GM23248 (cell line): ENCODE measurements at regions not wholly inside any gene's neighbourhood (a gene's known extent, or its start where the extent isn't known, plus 50 kb on each side); places are given as distances from the start of the nearest gene placed in this dataset.

Experiments
- DNase-seq: peaks from one replicate; pipeline ENCODE4 v3.0.0-alpha.2; 2015
- H2AFZ ChIP-seq: fragments of 200-600 bp; sonication (generic); 2 replicates; pipeline ENCODE4 v1.6.1; 2016; ENCODE audit warnings: antibody characterized with exemption
- H3F3A ChIP-seq: fragments of 200-600 bp; sonication (generic); 2 replicates; pipeline ENCODE4 v1.6.1; 2016; ENCODE audit warnings: mild to moderate bottlenecking, antibody characterized with exemption, mixed run types; ENCODE audit not compliant: insufficient read depth
- H3K27ac ChIP-seq: fragments of 200-600 bp; sonication (generic); 2 replicates; pipeline ENCODE4 v1.5.1; 2016; ENCODE audit warnings: mild to moderate bottlenecking
- H3K27me3 ChIP-seq: fragments of 200-600 bp; sonication (generic); replicated peaks from 2 replicates; pipeline ENCODE4 v1.6.1; 2016; ENCODE audit warnings: mild to moderate bottlenecking; ENCODE audit not compliant: insufficient read depth
- H3K36me3 ChIP-seq: fragments of 200-600 bp; sonication (generic); 2 replicates; pipeline ENCODE4 v1.6.1; 2016; ENCODE audit warnings: low read depth, mild to moderate bottlenecking
- H3K4me1 ChIP-seq: fragments of 200-600 bp; sonication (generic); 2 replicates; pipeline ENCODE4 v1.6.1; 2016; ENCODE audit warnings: mild to moderate bottlenecking; ENCODE audit not compliant: insufficient read depth
- H3K4me2 ChIP-seq: fragments of 200-600 bp; sonication (generic); one replicate; pipeline ENCODE4 v1.6.1; 2016; ENCODE audit warnings: mild to moderate bottlenecking; ENCODE audit not compliant: unreplicated experiment
- H3K4me3 ChIP-seq: fragments of 200-600 bp; sonication (generic); 2 replicates; pipeline ENCODE4 v1.5.1; 2016; ENCODE audit warnings: mild to moderate bottlenecking
- H3K79me2 ChIP-seq: fragments of 200-600 bp; sonication (generic); 2 replicates; pipeline ENCODE4 v1.6.1; 2016; ENCODE audit warnings: mild to moderate bottlenecking; ENCODE audit not compliant: insufficient read depth
- H3K9ac ChIP-seq: fragments of 200-600 bp; sonication (generic); 2 replicates; pipeline ENCODE4 v1.6.1; 2016; ENCODE audit warnings: mild to moderate bottlenecking
- H3K9me2 ChIP-seq: fragments of 200-600 bp; sonication (generic); 2 replicates; pipeline ENCODE4 v1.6.1; 2016; ENCODE audit warnings: mixed run types, mild to moderate bottlenecking, moderate library complexity; ENCODE audit not compliant: insufficient read depth
- H3K9me3 ChIP-seq: fragments of 200-600 bp; sonication (generic); one replicate; pipeline ENCODE4 v1.6.1; 2017; ENCODE audit warnings: low read depth
- H4K20me1 ChIP-seq: fragments of 200-600 bp; sonication (generic); 2 replicates; pipeline ENCODE4 v1.6.0; 2016; ENCODE audit not compliant: insufficient read depth
- EZH2 ChIP-seq: fragments of 200-600 bp; sonication (generic); IDR thresholded peaks from 2 replicates; pipeline ENCODE4 v1.6.1; 2018; ENCODE audit warnings: antibody characterized with exemption, mild to moderate bottlenecking; ENCODE audit not compliant: insufficient read depth, poor library complexity, severe bottlenecking
- EZH2phosphoT487 ChIP-seq: fragments of 200-600 bp; sonication (generic); IDR thresholded peaks from 2 replicates; pipeline ENCODE4 v1.6.1; 2018; ENCODE audit warnings: antibody characterized with exemption, moderate library complexity, mild to moderate bottlenecking, low read depth; ENCODE audit not compliant: insufficient read depth
- WGBS, 2 experiments: methylation state at CpG; one replicate each; pipeline ENCODE4 v1.1.6; 2015 to 2017; ENCODE audit warnings: low lambda C conversion rate in 2 of 2, low coverage in 1 of 2; ENCODE audit errors: missing lambda C conversion rate in 2 of 2; 5-methylcytosine and 5-hydroxymethylcytosine counted together
- in situ Hi-C: fragments of 300-500 bp; cut with MboI; formaldehyde crosslinking; loops from 2 replicates; pipeline ENCODE4 v1.15.0; 2020

- Histone ChIP-seq H3K9me2 (no peaks in the 10 kb centered on the region), H3F3A (no peaks in the 10 kb centered on the region), H3K9ac (no peak overlapping the region), H3K27me3 (peaks cover 6% of the 10 kb centered on the region), H3K9me3 (no peaks in the 10 kb centered on the region), H2AFZ (no peak overlapping the region), H3K4me2 (no peak overlapping the region), H3K36me3 (no peaks in the 10 kb centered on the region), H4K20me1 (no peaks in the 10 kb centered on the region), H3K79me2 (no peaks in the 10 kb centered on the region), H3K4me1 (no peaks in the 10 kb centered on the region), H3K27ac (no peak overlapping the region), H3K4me3 (no peak overlapping the region)
- WGBS, 2 experiments, result 59% methylated on average over 9 of the region's 9 CpGs
- in situ Hi-C loops, result no loop called here
- TF ChIP-seq EZH2 (no peak), EZH2phosphoT487 (no peak)
- DNase-seq, result no peak
Observed at GRCh38 chr2:120406566-120406965, 60.6 kb downstream of the INHBB start.

GRCh38 chr2:120410487-120410886 lies 64.6 kb downstream of the INHBB start:
- Histone ChIP-seq H3F3A (no peaks in the 10 kb centered on the region), H2AFZ (no peak overlapping the region), H3K9me2 (no peaks in the 10 kb centered on the region), H3K36me3 (no peaks in the 10 kb centered on the region), H3K4me1 (no peaks in the 10 kb centered on the region), H4K20me1 (no peaks in the 10 kb centered on the region), H3K79me2 (no peaks in the 10 kb centered on the region), H3K4me3 (no peak overlapping the region), H3K9ac (no peak overlapping the region), H3K9me3 (no peaks in the 10 kb centered on the region), H3K4me2 (no peak overlapping the region), H3K27me3 (peaks cover 22% of the 10 kb centered on the region), H3K27ac (no peak overlapping the region)
- TF ChIP-seq EZH2, result no peak
- WGBS, 2 experiments, result 42 to 58% methylated on average over 3 of the region's 3 CpGs
- DNase-seq, result no peak
- in situ Hi-C loops, result no loop called here

- Histone ChIP-seq H3K4me2 (no peak overlapping the region), H3K9ac (no peak overlapping the region), H3K27ac (no peak overlapping the region), H3K9me3 (no peaks in the 10 kb centered on the region), H3K9me2 (no peaks in the 10 kb centered on the region), H2AFZ (no peak overlapping the region), H3K36me3 (no peaks in the 10 kb centered on the region), H3F3A (no peaks in the 10 kb centered on the region), H4K20me1 (no peaks in the 10 kb centered on the region), H3K4me1 (no peaks in the 10 kb centered on the region), H3K27me3 (peaks cover 33% of the 10 kb centered on the region), H3K79me2 (no peaks in the 10 kb centered on the region), H3K4me3 (no peak overlapping the region)
- in situ Hi-C loops, result no loop called here
- DNase-seq, result no peak
- TF ChIP-seq EZH2 (no peak), EZH2phosphoT487 (no peak)
- WGBS, 2 experiments, result 52 to 57% methylated on average over 1 of the region's 1 CpG
Observed at GRCh38 chr2:120415060-120415459, 69.1 kb downstream of the INHBB start.

- no peak overlapping the region for H3K4me3 ChIP-seq
- H3K79me2 ChIP-seq, result no peaks in the 10 kb centered on the region
- TF ChIP-seq EZH2, result no peak
- TF ChIP-seq EZH2phosphoT487, result no peak
- H4K20me1 ChIP-seq, result no peaks in the 10 kb centered on the region
- H3F3A ChIP-seq, result no peaks in the 10 kb centered on the region
- no peak overlapping the region for H3K9ac ChIP-seq
- no peak overlapping the region for H2AFZ ChIP-seq
- H3K4me2 ChIP-seq, result no peak overlapping the region
- H3K4me1 ChIP-seq, result no peaks in the 10 kb centered on the region
- WGBS, 2 experiments, result 67 to 74% methylated on average over 13 of the region's 13 CpGs
- H3K36me3 ChIP-seq, result no peaks in the 10 kb centered on the region
- no peak for DNase-seq
- in situ Hi-C loops, result no loop called here
- H3K9me3 ChIP-seq, result no peaks in the 10 kb centered on the region
- peaks cover 39% of the 10 kb centered on the region for H3K27me3 ChIP-seq
- H3K27ac ChIP-seq, result no peak overlapping the region
- H3K9me2 ChIP-seq, result no peaks in the 10 kb centered on the region
Observed at GRCh38 chr2:120415728-120416509, 70.0 kb downstream of the INHBB start.
